ENCODE measurements at regions not wholly inside any gene's neighbourhood (a gene's known extent, or its start where the extent isn't known, plus 50 kb on each side); places are given as distances from the start of the nearest gene placed in this dataset.

DNA sequence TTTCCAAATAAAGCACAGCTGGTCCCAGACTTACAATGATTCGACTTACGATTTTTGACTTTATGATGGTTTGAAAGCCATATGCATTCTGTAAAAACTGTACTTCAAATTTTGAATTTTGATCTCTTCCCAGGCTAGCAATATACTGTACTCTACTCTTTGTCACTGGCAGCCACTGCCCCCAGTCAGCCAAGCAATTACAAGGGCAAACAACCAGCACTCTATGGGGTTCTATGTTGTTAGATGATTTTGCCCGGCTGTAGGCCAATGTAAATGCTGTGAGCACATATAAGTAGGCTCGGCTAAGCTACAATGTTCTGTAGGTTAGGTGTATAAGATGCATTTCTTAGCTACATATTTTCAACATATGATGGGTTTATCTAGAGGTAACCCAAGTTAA, 217.3 kb downstream of the RAB38 start:
- Histone ChIP-seq H3K27me3 (ENCODE audit: insufficient read depth, low read length) (no peaks in the 10 kb centered on the region), H2AFZ (ENCODE audit: low read depth, low read length, poor library complexity, severe bottlenecking) (no peak overlapping the region), H3K4me2 (ENCODE audit: low read length) (no peak overlapping the region), H3K36me3 (ENCODE audit: control insufficient read depth in 1 of 2, insufficient read depth in 2 of 2, low read length in 2 of 2) (no peaks in the 10 kb centered on the region), H3K4me3 (replicated peaks in 1 of 2; ENCODE audit: low read depth in 1 of 2, low read length in 2 of 2) (no peak overlapping the region), H3K9ac (ENCODE audit: low read length) (no peak overlapping the region), H4K20me1 (ENCODE audit: insufficient read depth) (no peaks in the 10 kb centered on the region), H3K79me2 (ENCODE audit: insufficient read depth, low read length) (no peaks in the 10 kb centered on the region), H3K9me2 (ENCODE audit: insufficient read depth) (no peaks in the 10 kb centered on the region), H3K9me3 (ENCODE audit: control insufficient read depth in 1 of 2, insufficient read depth in 1 of 2, low read depth in 1 of 2, low read length in 2 of 2) (no peaks in the 10 kb centered on the region), H3K4me1 (ENCODE audit: control insufficient read depth in 1 of 2, insufficient read depth in 2 of 2, low read length in 2 of 2) (no peaks in the 10 kb centered on the region), H3K27ac (ENCODE audit: low read depth, low read length) (no peak overlapping the region)
- DNase-seq (ENCODE audit: low read depth, low spot score) (no peak), ATAC-seq (no peak)
- ChIA-PET POLR2A (no interaction called here), RAD21 (ENCODE audit: low non-redundant PET in 1 of 2, low total read pairs in 2 of 2, uncharacterized antibody in 2 of 2, unreplicated experiment in 2 of 2) (no interaction called here), CTCF (no interaction called here)
- intact Hi-C loops (cut with micrococcal nuclease), result no loop called here
- BruUV-seq (replicated peaks), result no TSS peak
- no peak for TF ChIP-seq EZH2phosphoT487 (IDR thresholded peaks at IDR 0.05; ENCODE audit: borderline replicate concordance)
- no peak for TF ChIP-seq POLR2A (IDR thresholded peaks at IDR 0.05; ENCODE audit: borderline replicate concordance, extremely low read depth, insufficient read depth, insufficient read length)
- TF ChIP-seq ZNF274 (IDR thresholded peaks at IDR 0.05; ENCODE audit: low read depth, low read length), result no peak
- TF ChIP-seq YY1 (IDR thresholded peaks at IDR 0.05; ENCODE audit: extremely low read depth, insufficient replicate concordance, low read depth, low read length), result no peak
- TF ChIP-seq, protein P1, sequence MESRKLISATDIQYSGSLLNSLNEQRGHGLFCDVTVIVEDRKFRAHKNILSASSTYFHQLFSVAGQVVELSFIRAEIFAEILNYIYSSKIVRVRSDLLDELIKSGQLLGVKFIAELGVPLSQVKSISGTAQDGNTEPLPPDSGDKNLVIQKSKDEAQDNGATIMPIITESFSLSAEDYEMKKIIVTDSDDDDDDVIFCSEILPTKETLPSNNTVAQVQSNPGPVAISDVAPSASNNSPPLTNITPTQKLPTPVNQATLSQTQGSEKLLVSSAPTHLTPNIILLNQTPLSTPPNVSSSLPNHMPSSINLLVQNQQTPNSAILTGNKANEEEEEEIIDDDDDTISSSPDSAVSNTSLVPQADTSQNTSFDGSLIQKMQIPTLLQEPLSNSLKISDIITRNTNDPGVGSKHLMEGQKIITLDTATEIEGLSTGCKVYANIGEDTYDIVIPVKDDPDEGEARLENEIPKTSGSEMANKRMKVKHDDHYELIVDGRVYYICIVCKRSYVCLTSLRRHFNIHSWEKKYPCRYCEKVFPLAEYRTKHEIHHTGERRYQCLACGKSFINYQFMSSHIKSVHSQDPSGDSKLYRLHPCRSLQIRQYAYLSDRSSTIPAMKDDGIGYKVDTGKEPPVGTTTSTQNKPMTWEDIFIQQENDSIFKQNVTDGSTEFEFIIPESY (IDR thresholded peaks at IDR 0.05; ENCODE audit: extremely low read depth, insufficient replicate concordance, low read length), result no peak
- TF ChIP-seq, protein P2, sequence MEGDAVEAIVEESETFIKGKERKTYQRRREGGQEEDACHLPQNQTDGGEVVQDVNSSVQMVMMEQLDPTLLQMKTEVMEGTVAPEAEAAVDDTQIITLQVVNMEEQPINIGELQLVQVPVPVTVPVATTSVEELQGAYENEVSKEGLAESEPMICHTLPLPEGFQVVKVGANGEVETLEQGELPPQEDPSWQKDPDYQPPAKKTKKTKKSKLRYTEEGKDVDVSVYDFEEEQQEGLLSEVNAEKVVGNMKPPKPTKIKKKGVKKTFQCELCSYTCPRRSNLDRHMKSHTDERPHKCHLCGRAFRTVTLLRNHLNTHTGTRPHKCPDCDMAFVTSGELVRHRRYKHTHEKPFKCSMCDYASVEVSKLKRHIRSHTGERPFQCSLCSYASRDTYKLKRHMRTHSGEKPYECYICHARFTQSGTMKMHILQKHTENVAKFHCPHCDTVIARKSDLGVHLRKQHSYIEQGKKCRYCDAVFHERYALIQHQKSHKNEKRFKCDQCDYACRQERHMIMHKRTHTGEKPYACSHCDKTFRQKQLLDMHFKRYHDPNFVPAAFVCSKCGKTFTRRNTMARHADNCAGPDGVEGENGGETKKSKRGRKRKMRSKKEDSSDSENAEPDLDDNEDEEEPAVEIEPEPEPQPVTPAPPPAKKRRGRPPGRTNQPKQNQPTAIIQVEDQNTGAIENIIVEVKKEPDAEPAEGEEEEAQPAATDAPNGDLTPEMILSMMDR (IDR thresholded peaks at IDR 0.05 in 2 of 3, conservative IDR thresholded peaks at IDR 0.05 in 1 of 3; ENCODE audit: borderline replicate concordance in 1 of 3, insufficient read depth in 1 of 3, low read depth in 2 of 3, low read length in 2 of 3), result no peak
- TF ChIP-seq POLR2AphosphoS5 (IDR thresholded peaks at IDR 0.05; ENCODE audit: low read depth, low read length), result no peak
- no peak for TF ChIP-seq ELF1 (IDR thresholded peaks at IDR 0.05; ENCODE audit: borderline replicate concordance, low read depth)
- TF ChIP-seq, protein P3, sequence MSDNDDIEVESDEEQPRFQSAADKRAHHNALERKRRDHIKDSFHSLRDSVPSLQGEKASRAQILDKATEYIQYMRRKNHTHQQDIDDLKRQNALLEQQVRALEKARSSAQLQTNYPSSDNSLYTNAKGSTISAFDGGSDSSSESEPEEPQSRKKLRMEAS (IDR thresholded peaks at IDR 0.05), result no peak
- no peak for TF ChIP-seq TCF7L2 (IDR thresholded peaks at IDR 0.05; ENCODE audit: borderline replicate concordance, extremely low read depth, insufficient read depth, insufficient read length)
- TF ChIP-seq, protein P4, sequence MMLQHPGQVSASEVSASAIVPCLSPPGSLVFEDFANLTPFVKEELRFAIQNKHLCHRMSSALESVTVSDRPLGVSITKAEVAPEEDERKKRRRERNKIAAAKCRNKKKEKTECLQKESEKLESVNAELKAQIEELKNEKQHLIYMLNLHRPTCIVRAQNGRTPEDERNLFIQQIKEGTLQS (IDR thresholded peaks at IDR 0.05), result no peak
- TF ChIP-seq SP1 (IDR thresholded peaks at IDR 0.05; ENCODE audit: low read depth), result no peak
- TF ChIP-seq CBX3 (IDR thresholded peaks at IDR 0.05; ENCODE audit: low read depth), result no peak
- no peak for TF ChIP-seq SIN3A (IDR thresholded peaks at IDR 0.05; ENCODE audit: low read depth)

Data from HCT116 (cell line).